BLaER1 treated with 17β-estradiol and CSF1 and Interleukin-3, amounts not matched to agents 10 nM and 100 nM (cell line): ENCODE measurements at regions not wholly inside any gene's neighbourhood (a gene's known extent, or its start where the extent isn't known, plus 50 kb on each side); places are given as distances from the start of the nearest gene placed in this dataset.
"Not testable (repeated sequence)": the region's sequence is repeated elsewhere in the genome, so short reads cannot be mapped to it uniquely, and the experiment has no call there.

Experiments
- H3K27ac ChIP-seq, 11 experiments: shearing (Covaris generic); formaldehyde crosslinking; 2 replicates each; pipeline ENCODE4 v1.8.1; 2022
- H3K27me3 ChIP-seq, 11 experiments: shearing (Covaris generic); formaldehyde crosslinking; 2 replicates each; pipeline ENCODE4 v1.8.1; 2022
- H3K36me3 ChIP-seq, 11 experiments: shearing (Covaris generic); formaldehyde crosslinking; 2 replicates each; pipeline ENCODE4 v1.8.1; 2022
- H3K4me1 ChIP-seq, 10 experiments: shearing (Covaris generic); formaldehyde crosslinking; 2 replicates each; pipeline ENCODE4 v1.8.1; 2022
- H3K4me2 ChIP-seq, 11 experiments: shearing (Covaris generic); formaldehyde crosslinking; 2 replicates each; pipeline ENCODE4 v1.8.1; 2022
- H3K4me3 ChIP-seq, 10 experiments: shearing (Covaris generic); formaldehyde crosslinking; 2 replicates each; pipeline ENCODE4 v1.8.1; 2022
- H3K9ac ChIP-seq, 11 experiments: shearing (Covaris generic); formaldehyde crosslinking; 2 replicates each; pipeline ENCODE4 v1.8.1; 2022
- H3K9me3 ChIP-seq, 11 experiments: shearing (Covaris generic); formaldehyde crosslinking; replicated peaks in 1 of 11; 2 replicates each; pipeline ENCODE4 v1.8.1; 2022
- H4K20me1 ChIP-seq, 11 experiments: shearing (Covaris generic); formaldehyde crosslinking; 2 replicates each; pipeline ENCODE4 v1.8.1; 2022
- Cebpa-rat ChIP-seq, 11 experiments: shearing (Covaris generic); IDR thresholded peaks; 2 replicates each; pipeline ENCODE4 v1.8.1; 2022

DNA sequence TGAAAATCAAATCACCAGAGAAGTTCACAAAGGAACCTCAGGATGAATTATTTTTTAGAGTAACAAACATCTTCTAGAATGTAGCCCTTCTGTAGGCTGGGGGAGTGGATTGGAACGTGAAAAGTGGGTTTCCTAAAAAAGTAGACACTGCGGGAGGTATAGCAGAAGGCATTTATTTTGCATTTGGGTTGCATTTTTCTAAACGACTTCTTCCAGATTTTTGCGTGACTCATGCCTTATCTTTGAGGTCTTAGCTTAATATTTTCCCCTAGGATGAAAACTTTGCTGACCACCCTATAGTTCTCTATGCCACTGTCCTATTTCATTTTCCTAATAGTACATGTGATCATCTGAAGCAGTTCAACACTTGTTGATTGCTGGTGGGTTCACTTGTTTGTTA lies 112.7 kb upstream of the JCAD start:
- H3K4me1 ChIP-seq: peaks cover 0 to 5% (median 0%) of the 10 kb centered on the region in 10 experiments; a peak in 2 of 20 replicates
- H3K36me3 ChIP-seq: no peaks in the 10 kb centered on the region
- H3K4me2 ChIP-seq: 0 out of 22 replicates have a peak overlapping the region, but pooled peaks of 1 of the 11 experiments have one; percentile 12
- TF ChIP-seq Cebpa-rat (IDR thresholded peaks at IDR 0.05): no peak
- no peaks in the 10 kb centered on the region for H3K27me3 ChIP-seq
- H4K20me1 ChIP-seq: no peaks in the 10 kb centered on the region
- H3K4me3 ChIP-seq: no peak overlapping the region
- no peak overlapping the region for H3K9ac ChIP-seq
- peaks cover 0 to 8% (median 6%) of the 10 kb centered on the region in 11 experiments; a peak in 8 of 22 replicates for H3K9me3 ChIP-seq
- H3K27ac ChIP-seq: no peak overlapping the region

DNA sequence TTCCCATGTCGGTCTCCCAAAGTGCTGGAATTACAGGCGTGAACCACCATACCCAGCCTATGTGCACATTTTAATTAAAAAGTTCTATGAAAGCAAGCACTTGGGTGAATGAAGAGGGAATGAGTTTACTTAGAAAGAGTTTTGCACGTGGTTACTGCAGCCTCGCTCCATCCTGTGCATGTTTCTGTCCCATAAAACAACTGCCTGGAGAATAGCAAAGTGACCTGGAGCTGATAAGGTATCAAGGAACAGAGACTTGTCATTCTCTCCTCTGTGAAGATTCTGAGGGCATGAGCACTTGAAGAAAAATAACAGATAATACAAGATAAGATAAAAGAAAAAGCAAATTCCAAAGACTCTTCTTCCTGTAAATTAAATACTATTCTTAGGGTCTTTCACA lies 112.2 kb upstream of the JCAD start:
- Histone ChIP-seq H3K4me3 (no peak overlapping the region), H3K9ac (no peak overlapping the region), H3K27me3 (no peaks in the 10 kb centered on the region), H3K36me3 (no peaks in the 10 kb centered on the region), H3K4me2 (no peak overlapping the region), H3K4me1 (peaks cover 0 to 5% (median 0%) of the 10 kb centered on the region in 10 experiments; a peak in 2 of 20 replicates), H4K20me1 (no peaks in the 10 kb centered on the region), H3K27ac (no peak overlapping the region), H3K9me3 (peaks cover 0 to 9% (median 6%) of the 10 kb centered on the region in 11 experiments; a peak in 8 of 22 replicates)
- no peak for TF ChIP-seq Cebpa-rat (IDR thresholded peaks at IDR 0.05)

DNA sequence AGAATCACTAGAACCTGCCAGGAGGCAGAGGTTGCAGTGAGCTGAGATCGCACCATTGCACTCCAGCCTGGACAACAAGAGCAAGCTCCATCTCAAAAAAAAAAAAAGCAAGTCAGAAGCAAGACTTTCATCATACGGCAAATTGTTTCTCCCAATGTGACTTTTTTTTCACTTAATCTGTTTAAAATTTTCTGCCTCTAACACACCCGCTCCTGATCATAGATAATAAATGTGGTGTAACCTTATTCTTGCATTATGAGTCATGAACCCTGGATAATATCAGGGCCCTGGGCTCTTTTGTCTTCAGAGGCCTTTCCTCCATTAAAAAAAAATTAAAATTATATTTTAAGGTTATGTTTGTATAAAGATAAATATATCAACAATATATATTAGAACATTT lies 111.4 kb upstream of the JCAD start:
- TF ChIP-seq Cebpa-rat (IDR thresholded peaks at IDR 0.05): no peak
- no peaks in the 10 kb centered on the region for H3K36me3 ChIP-seq
- no peak overlapping the region for H3K4me3 ChIP-seq
- no peaks in the 10 kb centered on the region for H4K20me1 ChIP-seq
- no peak overlapping the region for H3K27ac ChIP-seq
- H3K27me3 ChIP-seq: no peaks in the 10 kb centered on the region
- H3K4me2 ChIP-seq: no peak overlapping the region
- H3K9me3 ChIP-seq: peaks cover 0 to 14% (median 7%) of the 10 kb centered on the region in 11 experiments; a peak in 8 of 22 replicates
- no peak overlapping the region for H3K9ac ChIP-seq
- peaks cover 0 to 5% (median 0%) of the 10 kb centered on the region in 10 experiments; a peak in 2 of 20 replicates for H3K4me1 ChIP-seq

DNA sequence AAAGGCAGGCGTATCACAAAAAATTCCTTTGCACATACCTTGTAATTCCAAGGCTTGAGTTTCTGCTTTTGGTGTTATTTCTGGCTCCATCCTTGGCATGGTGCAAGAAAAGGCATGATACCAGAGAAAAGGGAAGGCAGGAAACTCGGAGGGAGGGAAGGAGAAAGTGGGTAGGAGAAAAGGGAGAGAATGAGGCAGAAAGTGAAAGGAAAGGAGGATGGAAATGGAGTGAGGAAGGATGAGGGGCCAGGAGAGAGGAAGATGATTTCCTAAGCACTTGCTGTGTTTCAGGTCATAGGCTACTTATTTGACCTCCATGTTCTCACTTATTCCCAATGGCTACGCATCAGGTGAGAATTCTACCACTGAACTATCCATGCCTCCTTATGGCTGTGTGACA lies 110.8 kb upstream of the JCAD start:
- H3K9me3 ChIP-seq: peaks cover 0 to 14% (median 7%) of the 10 kb centered on the region in 11 experiments; a peak in 8 of 22 replicates
- H4K20me1 ChIP-seq: no peaks in the 10 kb centered on the region
- H3K36me3 ChIP-seq: no peaks in the 10 kb centered on the region
- no peak overlapping the region for H3K9ac ChIP-seq
- H3K27ac ChIP-seq: no peak overlapping the region
- H3K27me3 ChIP-seq: no peaks in the 10 kb centered on the region
- peaks cover 0 to 5% (median 0%) of the 10 kb centered on the region in 10 experiments; a peak in 2 of 20 replicates for H3K4me1 ChIP-seq
- TF ChIP-seq Cebpa-rat (IDR thresholded peaks at IDR 0.05): no peak
- H3K4me3 ChIP-seq: no peak overlapping the region
- H3K4me2 ChIP-seq: no peak overlapping the region

DNA sequence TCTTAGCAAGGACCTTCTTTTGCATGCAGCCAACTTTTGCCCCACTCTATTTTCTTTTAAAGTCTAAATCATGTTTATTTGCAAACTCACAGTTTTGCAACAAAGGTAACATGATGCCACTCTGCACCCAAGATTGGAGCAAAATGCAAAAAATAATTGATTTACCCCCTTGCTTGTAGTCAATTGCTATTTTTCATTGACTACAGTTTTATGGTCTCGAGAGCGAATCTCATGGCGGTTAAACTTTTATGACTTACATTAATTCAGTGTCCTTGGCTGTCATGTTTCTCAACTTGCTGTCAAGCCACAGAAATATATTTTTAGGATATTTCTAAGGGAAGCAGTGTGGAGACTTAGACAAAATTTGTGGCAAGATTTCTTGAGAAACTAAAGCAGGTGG lies 110.0 kb upstream of the JCAD start:
- H3K4me3 ChIP-seq: no peak overlapping the region
- H3K9me3 ChIP-seq: peaks cover 0 to 18% (median 7%) of the 10 kb centered on the region in 11 experiments; a peak in 8 of 22 replicates
- no peak overlapping the region for H3K4me2 ChIP-seq
- no peak overlapping the region for H3K9ac ChIP-seq
- TF ChIP-seq Cebpa-rat (IDR thresholded peaks at IDR 0.05): no peak
- no peak overlapping the region for H3K27ac ChIP-seq
- H4K20me1 ChIP-seq: no peaks in the 10 kb centered on the region
- H3K27me3 ChIP-seq: no peaks in the 10 kb centered on the region
- peaks cover 0 to 5% (median 0%) of the 10 kb centered on the region in 10 experiments; a peak in 2 of 20 replicates for H3K4me1 ChIP-seq
- H3K36me3 ChIP-seq: no peaks in the 10 kb centered on the region

DNA sequence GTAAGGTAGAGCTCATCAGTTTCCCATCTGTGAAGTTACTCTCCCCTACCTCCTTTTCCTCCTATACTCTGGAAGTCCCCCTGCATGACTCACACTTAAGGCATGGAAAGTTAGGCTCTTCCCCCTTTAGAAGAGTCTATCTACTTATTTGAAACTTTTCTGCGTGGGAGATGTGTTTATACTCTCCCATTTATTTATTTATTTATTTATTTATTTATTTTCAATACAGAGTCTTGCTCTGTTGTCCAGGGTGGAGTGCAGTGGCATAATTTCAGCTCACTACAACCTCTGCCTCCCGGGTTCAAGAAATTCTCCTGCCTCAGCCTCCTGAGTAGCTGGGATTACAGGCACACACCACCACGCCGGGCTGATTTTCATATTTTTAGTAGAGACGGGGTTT lies 107.5 kb upstream of the JCAD start:
- Histone ChIP-seq H3K27me3 (no peaks in the 10 kb centered on the region), H3K4me2 (no peak overlapping the region), H4K20me1 (no peaks in the 10 kb centered on the region), H3K4me1 (no peaks in the 10 kb centered on the region), H3K36me3 (no peaks in the 10 kb centered on the region), H3K9ac (no peak overlapping the region), H3K9me3 (peaks cover 0 to 24% (median 12%) of the 10 kb centered on the region in 11 experiments; a peak in 14 of 22 replicates), H3K27ac (no peak overlapping the region), H3K4me3 (no peak overlapping the region)
- TF ChIP-seq Cebpa-rat (IDR thresholded peaks at IDR 0.05): no peak

DNA sequence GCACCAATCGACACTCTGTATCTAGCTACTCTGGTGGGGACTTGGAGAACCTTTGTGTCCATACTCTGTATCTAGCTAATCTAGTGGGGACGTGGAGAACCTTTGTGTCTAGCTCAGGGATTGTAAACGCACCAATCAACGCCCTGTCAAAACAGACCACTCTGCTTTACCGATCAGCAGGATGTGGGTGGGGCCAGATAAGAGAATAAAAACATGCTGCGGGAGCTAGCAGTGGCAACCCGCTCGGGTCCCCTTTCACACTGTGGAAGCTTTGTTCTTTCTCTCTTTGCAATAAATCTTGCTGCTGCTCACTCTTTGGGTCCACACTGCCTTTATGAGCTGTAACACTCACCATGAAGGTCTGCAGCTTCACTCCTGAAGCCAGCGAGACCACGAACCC lies 104.0 kb upstream of the JCAD start:
- H3K4me3 ChIP-seq, H3K27ac ChIP-seq, H3K4me2 ChIP-seq, H3K27me3 ChIP-seq, H3K9ac ChIP-seq, H3K36me3 ChIP-seq, H4K20me1 ChIP-seq: not testable (repeated sequence)
- peaks cover 0 to 24% (median 12%) of the 10 kb centered on the region in 11 experiments; a peak in 14 of 22 replicates for H3K9me3 ChIP-seq
- H3K4me1 ChIP-seq: peaks cover 0 to 20% (median 18%) of the 10 kb centered on the region in 10 experiments; a peak in 19 of 20 replicates

DNA sequence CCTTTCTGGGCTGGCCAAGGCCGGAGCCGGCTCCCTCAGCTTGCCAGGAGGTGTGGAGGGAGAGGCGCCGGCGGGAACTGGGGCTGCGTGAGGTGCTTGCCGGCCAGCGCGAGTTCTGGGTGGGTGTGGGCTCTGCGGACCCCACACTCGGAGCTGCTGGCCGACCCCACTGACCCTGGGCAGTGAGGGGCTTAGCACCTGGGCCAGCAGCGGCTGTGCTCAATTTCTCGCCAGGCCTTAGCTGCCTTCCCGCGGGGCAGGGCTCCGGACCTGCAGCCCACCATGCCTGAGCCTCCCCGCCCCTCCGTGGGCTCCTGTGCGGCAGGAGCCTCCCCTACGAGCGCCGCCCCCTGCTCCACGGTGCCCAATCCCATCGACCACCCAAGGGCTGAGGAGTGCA lies 103.4 kb upstream of the JCAD start:
- not testable (repeated sequence) for H3K9ac ChIP-seq, H3K27me3 ChIP-seq, H3K4me3 ChIP-seq, H3K36me3 ChIP-seq, H3K4me2 ChIP-seq, H4K20me1 ChIP-seq, H3K27ac ChIP-seq
- Histone ChIP-seq H3K4me1 (peaks cover 0 to 26% (median 20%) of the 10 kb centered on the region in 10 experiments; a peak in 19 of 20 replicates), H3K9me3 (peaks cover 0 to 21% (median 9%) of the 10 kb centered on the region in 11 experiments; a peak in 15 of 22 replicates)

DNA sequence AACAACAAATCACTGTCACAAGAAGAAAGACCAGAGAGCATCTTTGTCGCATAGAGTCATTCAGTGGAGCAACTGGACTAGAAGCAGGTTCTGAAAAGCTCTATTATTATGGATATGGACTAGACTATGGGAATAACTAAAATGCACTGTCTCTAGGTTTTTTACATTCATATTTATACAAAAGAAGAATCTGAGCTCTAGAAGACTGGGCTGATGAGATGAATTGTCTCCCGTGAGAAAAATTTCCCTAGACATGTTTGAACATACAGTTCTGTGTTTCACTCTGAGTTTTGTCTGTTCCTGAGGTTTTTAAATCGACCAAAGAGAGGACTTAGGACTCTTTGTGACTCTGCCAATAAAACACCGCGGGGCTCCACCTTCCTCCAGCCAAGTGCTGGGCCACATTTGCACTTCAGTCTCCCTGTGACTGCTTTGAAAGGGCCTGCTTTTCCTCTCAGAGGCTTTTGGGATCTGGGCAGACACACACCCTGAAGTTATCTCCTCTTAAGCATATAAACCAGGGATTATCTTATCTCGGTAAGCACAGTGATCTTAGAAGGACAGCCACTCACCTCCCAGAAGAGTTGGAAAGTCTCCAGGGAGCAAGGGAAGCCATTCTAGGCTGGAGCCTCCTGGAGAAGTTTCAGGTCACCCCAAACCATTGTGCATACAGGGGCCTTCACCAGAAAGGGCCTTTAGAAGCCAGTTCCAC lies 101.0 kb upstream of the JCAD start:
- Histone ChIP-seq H3K27ac (peak overlapping the region in 6 of 11 experiments; percentile 12 to 56 (median 41); a peak in 6 of 22 replicates), H3K9me3 (peaks cover 0 to 25% (median 6%) of the 10 kb centered on the region in 11 experiments; a peak in 17 of 22 replicates)

DNA sequence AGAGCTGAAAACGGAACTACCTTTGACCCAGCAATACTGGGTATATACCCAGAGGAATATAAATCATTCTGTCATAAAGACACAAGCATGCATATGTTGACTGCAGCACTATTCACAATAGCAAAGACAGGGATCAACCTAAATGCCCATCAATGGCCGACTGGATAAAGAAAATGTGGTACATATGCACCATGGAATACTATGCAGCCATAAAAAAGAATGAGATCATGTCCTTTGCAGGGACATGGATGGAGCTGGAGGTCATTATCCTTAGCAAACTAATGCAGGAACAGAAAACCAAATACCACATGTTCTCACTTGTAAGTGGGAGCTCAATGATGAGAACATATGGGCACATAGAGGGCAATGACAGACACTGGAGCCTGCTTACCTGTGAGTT lies 100.2 kb upstream of the JCAD start:
- H3K9ac ChIP-seq, H3K27me3 ChIP-seq, H3K4me3 ChIP-seq, H3K36me3 ChIP-seq, H4K20me1 ChIP-seq: not testable (repeated sequence)
- Histone ChIP-seq H3K4me2 (peak overlapping the region in 2 of 11 experiments; percentile 69 to 75; a peak in 2 of 22 replicates), H3K9me3 (peaks cover 6 to 33% (median 14%) of the 10 kb centered on the region in 11 experiments), H3K27ac (peak overlapping the region in 6 of 11 experiments; percentile 38 to 72 (median 63); a peak in 7 of 22 replicates), H3K4me1 (peaks cover 14 to 43% (median 33%) of the 10 kb centered on the region in 10 experiments)

More for the DNA sequence above, 101.0 kb upstream of the JCAD start:
- no peak for TF ChIP-seq Cebpa-rat (IDR thresholded peaks at IDR 0.05)
- peak overlapping the region in 1 of 11 experiments; percentile 8; a peak in 1 of 22 replicates for H3K9ac ChIP-seq
- no peaks in the 10 kb centered on the region for H4K20me1 ChIP-seq
- H3K27me3 ChIP-seq: no peaks in the 10 kb centered on the region
- H3K4me2 ChIP-seq: peak overlapping the region in 6 of 11 experiments; percentile 7 to 25 (median 16); a peak in 8 of 22 replicates
- H3K4me1 ChIP-seq: peaks cover 6 to 34% (median 25%) of the 10 kb centered on the region in 10 experiments
- no peaks in the 10 kb centered on the region for H3K36me3 ChIP-seq
- no peak overlapping the region for H3K4me3 ChIP-seq
